Peyer's patch (tissue), 4 donors: ENCODE measurements at regions not wholly inside any gene's neighbourhood (a gene's known extent, or its start where the extent isn't known, plus 50 kb on each side); places are given as distances from the start of the nearest gene placed in this dataset.

ENCODE experiments used
- DNase-seq, 3 donors: peaks; one replicate each; pipeline ENCODE4 v3.0.0-alpha.2; 2017 to 2019
- H3K27ac ChIP-seq, 4 donors: fragments of 200-600 bp; sonication (generic); one replicate each; pipeline ENCODE4 v1.5.1; 2016 to 2019
- H3K27me3 ChIP-seq, 2 donors: fragments of 200-600 bp; sonication (generic); one replicate each; pipeline ENCODE4 v1.5.1; 2019
- H3K36me3 ChIP-seq, 3 donors: fragments of 200-600 bp; sonication (generic); one replicate each; pipeline ENCODE4 v1.5.1; 2016 to 2019
- H3K4me1 ChIP-seq, 4 donors: fragments of 200-600 bp; sonication (generic); one replicate each; pipeline ENCODE4 v1.5.1; 2016 to 2019
- H3K4me3 ChIP-seq, 4 donors: fragments of 200-600 bp; sonication (generic); 1 replicate in 3 of 4; 2 replicates in 1 of 4; pipeline ENCODE4 v1.5.1; 2016 to 2019; ENCODE audit warnings: mild to moderate bottlenecking in 1 of 4
- H3K9me3 ChIP-seq, 4 donors: fragments of 200-600 bp; sonication (generic); one replicate each; pipeline ENCODE4 v1.5.1; 2016 to 2019; ENCODE audit warnings: mild to moderate bottlenecking in 1 of 4
- CTCF ChIP-seq, 6 experiments: fragments of 450-650 bp in 4 of 6; fragments of 200-600 bp in 2 of 6; sonication (generic) in 1 of 6; IDR thresholded peaks; one replicate each; pipeline ENCODE4 v1.5.1; 2017 to 2019; ENCODE audit warnings: antibody characterized with exemption in 6 of 6, mild to moderate bottlenecking in 3 of 6, moderate library complexity in 1 of 6
- POLR2A ChIP-seq, 2 donors: fragments of 450-650 bp; IDR thresholded peaks; one replicate each; pipeline ENCODE4 v1.5.1; 2017; ENCODE audit warnings: antibody characterized with exemption in 2 of 2, mild to moderate bottlenecking in 2 of 2, moderate library complexity in 2 of 2

- no peak for DNase-seq
- Histone ChIP-seq H3K4me1 (no peaks in the 10 kb centered on the region), H3K27me3 (no peaks in the 10 kb centered on the region), H3K9me3 (no peaks in the 10 kb centered on the region), H3K36me3 (no peaks in the 10 kb centered on the region), H3K4me3 (no peak overlapping the region), H3K27ac (no peak overlapping the region)
- TF ChIP-seq POLR2A (IDR thresholded peaks at IDR 0.05) (no peak), CTCF (IDR thresholded peaks at IDR 0.05) (no peak)
These were observed 78.8 kb downstream of the RPS12 start for GRCh38 chr6:132892929-132893771.

- Histone ChIP-seq H3K27me3 (no peaks in the 10 kb centered on the region), H3K27ac (no peak overlapping the region), H3K36me3 (no peaks in the 10 kb centered on the region), H3K4me1 (no peaks in the 10 kb centered on the region), H3K4me3 (no peak overlapping the region), H3K9me3 (no peaks in the 10 kb centered on the region)
- DNase-seq: no peak
- no peak for TF ChIP-seq POLR2A (IDR thresholded peaks at IDR 0.05)
- TF ChIP-seq CTCF (IDR thresholded peaks at IDR 0.05): no peak
These were observed 79.6 kb downstream of the RPS12 start for GRCh38 chr6:132893772-132894490.

GRCh38 chr6:132898376-132898775 lies 84.0 kb downstream of the RPS12 start:
- DNase-seq: no peak
- Histone ChIP-seq H3K27ac (no peak overlapping the region), H3K4me1 (no peaks in the 10 kb centered on the region), H3K9me3 (no peaks in the 10 kb centered on the region), H3K4me3 (no peak overlapping the region), H3K27me3 (no peaks in the 10 kb centered on the region), H3K36me3 (no peaks in the 10 kb centered on the region)
- TF ChIP-seq CTCF (IDR thresholded peaks at IDR 0.05): no peak
- TF ChIP-seq POLR2A (IDR thresholded peaks at IDR 0.05): no peak

- H3K9me3 ChIP-seq: no peaks in the 10 kb centered on the region
- H3K36me3 ChIP-seq: no peaks in the 10 kb centered on the region
- H3K27me3 ChIP-seq: no peaks in the 10 kb centered on the region
- no peak for TF ChIP-seq POLR2A (IDR thresholded peaks at IDR 0.05)
- no peak for TF ChIP-seq CTCF (IDR thresholded peaks at IDR 0.05)
- DNase-seq: no peak
- no peak overlapping the region for H3K4me3 ChIP-seq
- no peak overlapping the region for H3K27ac ChIP-seq
- no peaks in the 10 kb centered on the region for H3K4me1 ChIP-seq
These were observed 86.5 kb downstream of the RPS12 start for GRCh38 chr6:132900849-132901248.

- no peaks in the 10 kb centered on the region for H3K27me3 ChIP-seq
- no peak for TF ChIP-seq CTCF (IDR thresholded peaks at IDR 0.05)
- TF ChIP-seq POLR2A (IDR thresholded peaks at IDR 0.05): no peak
These were observed 88.5 kb downstream of the RPS12 start for GRCh38 chr6:132902901-132903300.

More at GRCh38 chr6:132902901-132903300, 88.5 kb downstream of the RPS12 start:
- no peak overlapping the region for H3K27ac ChIP-seq
- no peak for DNase-seq
- H3K4me3 ChIP-seq: no peak overlapping the region
- H3K9me3 ChIP-seq: no peaks in the 10 kb centered on the region
- no peaks in the 10 kb centered on the region for H3K4me1 ChIP-seq
- no peaks in the 10 kb centered on the region for H3K36me3 ChIP-seq
